Fibroblast of lung (primary cell): ENCODE measurements at regions not wholly inside any gene's neighbourhood (a gene's known extent, or its start where the extent isn't known, plus 50 kb on each side); places are given as distances from the start of the nearest gene placed in this dataset.

Experiments used
- CTCF ChIP-seq, 2 donors: IDR thresholded peaks in 1 of 2; conservative IDR thresholded peaks in 1 of 2; 1 replicate in 1 of 2; 2 replicates in 1 of 2; pipeline ENCODE4 v1.5.1; 2011 to 2012; ENCODE audit warnings: low read length in 2 of 2, control low read depth in 1 of 2, inconsistent platforms in 1 of 2, low read depth in 1 of 2, mild to moderate bottlenecking in 1 of 2
- EZH2 ChIP-seq: IDR thresholded peaks from 2 replicates; pipeline ENCODE4 v1.5.1; 2012; ENCODE audit warnings: low read length, control low read depth, mild to moderate bottlenecking; ENCODE audit errors: missing control alignments

- TF ChIP-seq CTCF (conservative IDR thresholded peaks at IDR 0.05 in 1 of 2, IDR thresholded peaks at IDR 0.05 in 1 of 2; ENCODE audit: low read depth in 1 of 2, low read length in 2 of 2) (no peak), EZH2 (no peak)
Measured at GRCh38 chr4:74682567-74683359, 111.6 kb downstream of the BTC start.
